Astrocyte of the spinal cord (primary cell): ENCODE measurements at regions not wholly inside any gene's neighbourhood (a gene's known extent, or its start where the extent isn't known, plus 50 kb on each side); places are given as distances from the start of the nearest gene placed in this dataset.

ENCODE experiments used
- DNase-seq: peaks from one replicate; pipeline ENCODE4 v3.0.0; 2011; ENCODE audit warnings: low read depth, low spot score
- H3K4me3 ChIP-seq: 2 replicates; pipeline ENCODE4 v1.5.1; 2011; ENCODE audit warnings: low read depth, mild to moderate bottlenecking, low read length, moderate library complexity
- in situ Hi-C: cut with HindIII; loops from 2 replicates; pipeline ENCODE4 v1.10.0; 2017; ENCODE audit warnings: low sequenced_read_pairs
- TF ChIP-seq, protein P1 (sequence below): IDR thresholded peaks from 2 replicates; pipeline ENCODE4 v1.5.1; 2012; ENCODE audit warnings: low read depth, mild to moderate bottlenecking, low read length, inconsistent platforms

DNA sequence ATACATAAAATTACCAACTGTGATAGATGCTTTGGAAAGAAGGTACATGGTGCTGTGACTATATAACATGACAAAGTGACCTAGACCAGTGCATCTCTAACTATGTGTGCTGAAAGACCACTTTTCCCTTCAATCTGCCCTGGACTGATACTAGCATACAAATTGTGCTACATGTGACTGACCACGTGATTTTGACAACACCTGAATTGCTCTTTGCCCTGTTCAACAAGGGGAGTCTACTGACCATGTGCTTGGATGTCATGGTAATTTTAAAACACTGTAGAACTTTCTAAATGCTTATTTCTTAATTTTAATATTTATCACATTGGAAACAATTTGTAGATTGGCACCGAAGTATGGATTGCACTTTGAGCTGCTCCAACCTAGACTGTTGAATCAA lies 142.4 kb downstream of the CAND1 start:
- no peak overlapping the region for H3K4me3 ChIP-seq
- in situ Hi-C loops, result no loop called here
- no peak for DNase-seq
- TF ChIP-seq, protein P1, sequence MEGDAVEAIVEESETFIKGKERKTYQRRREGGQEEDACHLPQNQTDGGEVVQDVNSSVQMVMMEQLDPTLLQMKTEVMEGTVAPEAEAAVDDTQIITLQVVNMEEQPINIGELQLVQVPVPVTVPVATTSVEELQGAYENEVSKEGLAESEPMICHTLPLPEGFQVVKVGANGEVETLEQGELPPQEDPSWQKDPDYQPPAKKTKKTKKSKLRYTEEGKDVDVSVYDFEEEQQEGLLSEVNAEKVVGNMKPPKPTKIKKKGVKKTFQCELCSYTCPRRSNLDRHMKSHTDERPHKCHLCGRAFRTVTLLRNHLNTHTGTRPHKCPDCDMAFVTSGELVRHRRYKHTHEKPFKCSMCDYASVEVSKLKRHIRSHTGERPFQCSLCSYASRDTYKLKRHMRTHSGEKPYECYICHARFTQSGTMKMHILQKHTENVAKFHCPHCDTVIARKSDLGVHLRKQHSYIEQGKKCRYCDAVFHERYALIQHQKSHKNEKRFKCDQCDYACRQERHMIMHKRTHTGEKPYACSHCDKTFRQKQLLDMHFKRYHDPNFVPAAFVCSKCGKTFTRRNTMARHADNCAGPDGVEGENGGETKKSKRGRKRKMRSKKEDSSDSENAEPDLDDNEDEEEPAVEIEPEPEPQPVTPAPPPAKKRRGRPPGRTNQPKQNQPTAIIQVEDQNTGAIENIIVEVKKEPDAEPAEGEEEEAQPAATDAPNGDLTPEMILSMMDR, result no peak

DNA sequence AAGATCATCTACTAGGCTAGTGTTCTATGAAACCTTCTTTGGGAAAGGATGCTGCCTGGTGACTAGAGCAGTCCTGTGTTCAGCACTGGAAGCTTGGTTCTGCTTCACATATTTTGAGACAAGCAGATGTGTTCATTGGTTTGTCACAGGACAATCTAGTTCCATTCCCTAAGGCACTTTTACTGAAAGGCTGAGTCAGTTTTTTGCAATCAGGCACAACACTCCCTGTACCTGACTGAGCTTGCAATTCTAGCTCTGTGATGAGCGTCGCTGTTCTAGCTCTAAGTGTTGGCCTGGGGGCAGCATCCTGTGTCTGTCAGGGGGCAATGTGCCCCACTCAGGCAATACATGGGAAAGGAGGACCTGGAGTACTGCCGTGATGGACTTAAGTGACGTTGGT lies 144.4 kb downstream of the CAND1 start:
- in situ Hi-C loops, result no loop called here

DNA sequence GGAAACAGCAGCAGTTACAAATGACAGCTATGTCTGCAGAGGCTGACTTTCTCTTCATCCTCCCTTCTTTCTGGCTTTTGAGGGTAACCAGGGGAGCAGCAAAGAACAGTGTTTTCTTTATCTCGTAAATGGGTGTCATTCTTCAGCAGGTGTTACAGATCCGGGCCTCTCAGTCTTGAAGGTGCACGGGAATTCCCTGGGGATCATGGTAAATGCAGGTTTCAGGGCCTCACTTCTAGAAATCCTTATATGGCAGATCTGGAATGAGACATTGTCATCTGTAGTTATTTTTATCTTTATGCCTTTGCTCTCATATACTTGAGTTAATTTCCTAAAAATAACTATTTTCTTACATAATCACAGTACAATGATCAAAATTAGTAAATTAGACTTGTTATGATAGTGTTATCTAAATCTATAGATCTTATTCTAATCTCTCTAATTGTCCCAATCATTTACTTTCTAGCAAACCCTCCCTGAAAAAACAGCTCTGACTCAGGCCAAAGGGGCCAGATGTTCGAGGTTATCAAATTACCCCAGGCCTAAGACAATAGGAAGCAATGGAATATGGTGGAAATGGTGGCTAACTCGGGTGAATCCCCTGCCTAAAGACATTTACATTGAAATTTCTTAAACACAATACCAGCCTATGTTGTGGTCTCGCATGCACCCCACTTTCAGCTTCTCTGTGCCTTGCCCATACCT lies 145.0 kb downstream of the CAND1 start:
- no peak for DNase-seq
- no peak overlapping the region for H3K4me3 ChIP-seq
- in situ Hi-C loops, result no loop called here
- TF ChIP-seq, protein P1, result no peak

More for the DNA sequence above, 144.4 kb downstream of the CAND1 start:
- H3K4me3 ChIP-seq, result no peak overlapping the region
- DNase-seq, result no peak
- TF ChIP-seq, protein P1, result no peak

DNA sequence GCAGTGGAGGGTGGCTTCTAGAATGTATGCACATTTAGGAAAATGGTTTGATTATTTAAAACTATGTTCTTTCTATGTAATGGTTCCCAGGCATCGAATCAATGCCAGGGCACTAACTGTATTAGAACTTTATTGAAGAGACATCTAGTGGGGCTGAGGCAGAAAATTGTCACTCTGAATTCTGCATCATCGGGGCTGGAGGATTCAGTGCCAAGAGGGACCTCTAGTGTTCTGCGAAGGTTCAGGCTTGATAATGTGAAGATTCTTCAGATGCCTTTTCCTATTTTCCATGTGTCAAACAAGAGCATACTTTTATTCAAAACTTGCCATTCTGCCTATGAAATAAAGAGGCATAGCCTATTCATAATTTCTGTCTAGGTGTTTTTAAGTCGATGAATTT lies 146.3 kb downstream of the CAND1 start:
- peak; percentile 52 for DNase-seq
- H3K4me3 ChIP-seq, result no peak overlapping the region
- in situ Hi-C loops, result no loop called here
- TF ChIP-seq, protein P1, result peak; percentile 62

DNA sequence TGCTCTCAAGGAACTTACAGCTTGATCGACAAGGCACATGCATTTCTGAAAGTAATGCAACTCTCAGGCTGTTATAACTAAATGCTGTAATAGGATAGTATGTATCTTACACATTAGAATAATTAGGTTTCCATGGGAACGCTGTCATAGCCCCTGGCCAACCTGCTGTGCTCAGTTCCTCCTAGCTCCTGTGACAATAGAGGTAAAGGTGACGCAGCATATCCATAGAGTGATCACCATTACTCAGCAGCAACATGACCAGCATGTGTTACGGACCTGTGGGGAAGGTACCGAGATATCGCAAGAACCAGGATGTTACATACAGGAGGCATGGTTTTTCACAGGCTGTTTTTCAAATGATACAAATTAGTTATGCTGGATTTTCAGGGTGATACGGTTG lies 150.7 kb downstream of the CAND1 start:
- in situ Hi-C loops, result no loop called here
- TF ChIP-seq, protein P1, result no peak
- DNase-seq, result no peak
- no peak overlapping the region for H3K4me3 ChIP-seq

DNA sequence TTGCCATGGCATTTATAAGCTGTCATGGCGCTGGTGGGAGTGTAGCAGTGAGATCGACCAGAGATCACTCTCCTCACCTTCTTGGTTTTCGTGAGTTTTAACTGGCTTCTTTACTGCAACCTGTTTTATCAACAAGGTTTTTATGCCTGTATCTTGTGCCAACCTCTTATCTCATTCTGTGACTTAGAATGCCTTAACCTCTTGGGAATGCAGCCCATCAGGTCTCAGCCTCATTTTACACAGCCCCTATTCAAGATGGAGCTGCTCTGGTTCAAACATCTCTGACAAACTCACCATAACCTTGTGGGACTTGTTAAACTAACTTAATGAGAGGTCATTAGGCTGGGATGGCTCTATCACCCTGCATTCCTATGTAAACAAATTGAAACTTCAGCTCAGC lies 151.3 kb downstream of the CAND1 start:
- DNase-seq, result no peak
- in situ Hi-C loops, result no loop called here
- no peak overlapping the region for H3K4me3 ChIP-seq
- TF ChIP-seq, protein P1, result no peak
